Right lobe of liver (tissue), 4 donors: ENCODE measurements at regions not wholly inside any gene's neighbourhood (a gene's known extent, or its start where the extent isn't known, plus 50 kb on each side); places are given as distances from the start of the nearest gene placed in this dataset.

Source experiments
- POLR2A ChIP-seq: fragments of 450-650 bp; IDR thresholded peaks from one replicate; pipeline ENCODE4 v1.6.1; 2017; ENCODE audit warnings: antibody characterized with exemption, mild to moderate bottlenecking
- TF ChIP-seq, protein P1 (sequence below), 4 donors: fragments of 200-600 bp in 3 of 4; fragments of 450-650 bp in 1 of 4; IDR thresholded peaks; one replicate each; pipeline versions ENCODE4 v1.5.1 to v1.8.0; 2016 to 2022; ENCODE audit warnings: antibody characterized with exemption in 4 of 4, mild to moderate bottlenecking in 2 of 4
- donor health status: DM: no; HTN: no; CAD: no.
- donor health status: DM: no; HTN: no; CAD: no.
- donor health status: DM: no; HTN: yes; CAD: no.

DNA sequence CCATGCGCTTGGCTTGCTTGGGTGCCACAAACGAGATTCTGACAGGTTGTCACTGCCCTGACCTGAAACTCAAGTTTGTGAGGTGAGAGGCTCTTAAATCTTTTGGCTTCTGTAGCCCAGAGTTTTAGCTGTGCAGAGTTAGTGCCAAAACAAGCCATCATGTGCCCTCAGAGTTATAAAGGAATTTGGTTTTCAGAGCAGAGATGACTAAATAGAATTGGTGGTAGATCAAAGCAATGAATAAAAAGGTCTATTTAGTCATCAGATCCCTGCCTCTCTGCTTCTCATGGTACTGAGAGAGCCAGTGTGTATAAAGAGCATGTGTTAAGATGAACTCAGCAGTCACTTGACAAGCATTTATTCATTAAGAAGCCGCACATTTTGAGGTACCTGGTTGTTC lies 207.5 kb upstream of the DPH6 start:
- TF ChIP-seq, protein P1, sequence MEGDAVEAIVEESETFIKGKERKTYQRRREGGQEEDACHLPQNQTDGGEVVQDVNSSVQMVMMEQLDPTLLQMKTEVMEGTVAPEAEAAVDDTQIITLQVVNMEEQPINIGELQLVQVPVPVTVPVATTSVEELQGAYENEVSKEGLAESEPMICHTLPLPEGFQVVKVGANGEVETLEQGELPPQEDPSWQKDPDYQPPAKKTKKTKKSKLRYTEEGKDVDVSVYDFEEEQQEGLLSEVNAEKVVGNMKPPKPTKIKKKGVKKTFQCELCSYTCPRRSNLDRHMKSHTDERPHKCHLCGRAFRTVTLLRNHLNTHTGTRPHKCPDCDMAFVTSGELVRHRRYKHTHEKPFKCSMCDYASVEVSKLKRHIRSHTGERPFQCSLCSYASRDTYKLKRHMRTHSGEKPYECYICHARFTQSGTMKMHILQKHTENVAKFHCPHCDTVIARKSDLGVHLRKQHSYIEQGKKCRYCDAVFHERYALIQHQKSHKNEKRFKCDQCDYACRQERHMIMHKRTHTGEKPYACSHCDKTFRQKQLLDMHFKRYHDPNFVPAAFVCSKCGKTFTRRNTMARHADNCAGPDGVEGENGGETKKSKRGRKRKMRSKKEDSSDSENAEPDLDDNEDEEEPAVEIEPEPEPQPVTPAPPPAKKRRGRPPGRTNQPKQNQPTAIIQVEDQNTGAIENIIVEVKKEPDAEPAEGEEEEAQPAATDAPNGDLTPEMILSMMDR (IDR thresholded peaks at IDR 0.05): no peak
- no peak for TF ChIP-seq POLR2A
